ENCODE measurements at regions not wholly inside any gene's neighbourhood (a gene's known extent, or its start where the extent isn't known, plus 50 kb on each side); places are given as distances from the start of the nearest gene placed in this dataset.

DNA sequence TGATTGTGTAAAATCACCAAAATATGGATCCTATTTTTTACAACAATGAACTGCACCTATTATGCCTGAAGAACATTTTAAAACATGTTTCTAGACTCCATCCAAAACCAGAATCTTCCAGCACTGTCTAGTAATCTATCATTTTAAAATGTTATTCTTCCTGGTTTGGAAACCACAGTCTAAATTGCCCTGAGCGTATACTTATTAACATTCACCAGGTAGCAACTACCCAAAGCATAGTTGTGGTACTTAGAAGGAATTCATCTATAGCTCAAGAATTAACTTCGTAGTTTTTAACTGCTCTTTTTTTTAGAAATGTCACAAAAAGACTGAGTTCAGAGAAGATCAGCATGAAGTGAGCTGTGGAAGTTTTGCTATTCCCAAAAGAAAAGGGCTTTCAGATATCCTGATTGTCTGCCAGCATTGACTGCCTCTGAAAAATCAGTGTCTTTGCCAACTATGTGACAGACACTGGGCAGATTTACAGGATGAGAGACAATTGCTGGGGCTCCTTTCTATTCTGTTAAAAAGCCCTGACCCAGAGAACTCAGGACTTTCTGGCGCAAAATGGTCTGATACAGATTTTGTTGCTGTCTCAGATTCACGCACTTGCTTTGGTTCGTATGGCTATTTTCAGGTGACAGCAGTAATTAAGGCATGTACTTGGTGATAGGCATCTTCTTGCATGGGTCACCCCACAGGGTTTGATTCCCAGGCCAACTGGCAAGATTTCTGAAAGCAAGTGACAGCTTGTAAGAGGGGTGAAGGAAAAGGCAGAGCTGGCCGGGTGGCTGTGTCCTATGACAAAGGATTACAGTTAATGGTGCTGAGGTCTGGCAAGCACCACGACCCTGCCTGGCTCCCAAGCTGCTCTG is 152.5 kb upstream of the RAI14 start:
- Mint-ChIP-seq H3K4me1 (peaks cover 11 to 19% (median 16%) of the 10 kb centered on the region in 3 donors), H3K36me3 (no peaks in the 10 kb centered on the region), H3K27ac (no peak overlapping the region), H3K9me3 (peaks cover 0 to 4% (median 2%) of the 10 kb centered on the region in 3 donors), H3K4me3 (no peak overlapping the region), H3K27me3 (no peaks in the 10 kb centered on the region)

DNA sequence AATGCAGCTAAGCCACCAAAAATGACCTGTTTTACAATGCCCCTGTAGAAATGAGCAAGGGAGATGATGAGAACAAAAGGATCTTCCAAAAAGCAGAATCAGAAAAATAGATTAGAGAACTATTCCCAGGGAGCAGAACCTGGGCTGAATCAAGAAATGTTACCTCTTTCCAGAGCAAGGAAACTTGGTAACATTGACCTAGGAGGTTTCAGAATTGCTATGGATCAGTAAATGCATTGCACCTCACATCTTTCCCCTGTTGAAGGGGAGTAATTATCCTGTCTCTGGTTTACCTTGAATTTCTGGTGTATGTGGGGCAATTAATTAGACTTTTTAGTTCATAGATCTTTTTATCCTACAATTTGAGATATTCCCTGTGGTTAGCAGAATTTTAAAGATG is 151.2 kb upstream of the RAI14 start:
- Mint-ChIP-seq H3K36me3 (no peaks in the 10 kb centered on the region), H3K27me3 (no peaks in the 10 kb centered on the region), H3K4me3 (no peak overlapping the region), H3K4me1 (peaks cover 3 to 10% (median 7%) of the 10 kb centered on the region in 3 donors), H3K27ac (no peak overlapping the region), H3K9me3 (peaks cover 0 to 4% (median 2%) of the 10 kb centered on the region in 3 donors)

DNA sequence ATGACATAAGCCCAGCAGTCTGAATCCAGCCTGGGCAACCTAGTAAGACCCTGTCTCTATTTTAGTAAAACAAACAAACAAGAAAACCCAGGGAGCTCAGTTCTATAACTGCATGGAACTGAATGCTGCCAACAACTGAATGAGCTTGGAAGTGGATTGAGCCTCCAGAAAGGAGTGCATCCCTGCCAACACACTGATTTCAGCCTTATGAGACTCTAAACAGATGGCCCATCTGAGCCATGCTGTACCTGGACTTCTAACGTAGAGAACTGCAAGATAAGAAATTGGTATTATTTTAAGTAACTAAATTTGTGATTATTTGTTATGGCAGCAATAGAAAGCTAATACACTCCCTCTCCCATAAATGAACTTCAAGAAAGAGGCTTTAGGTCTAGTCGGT is 150.4 kb upstream of the RAI14 start:
- no peak overlapping the region for H3K4me3 Mint-ChIP-seq
- H3K27ac Mint-ChIP-seq: no peak overlapping the region
- H3K9me3 Mint-ChIP-seq: peaks cover 0 to 4% (median 2%) of the 10 kb centered on the region in 3 donors
- no peaks in the 10 kb centered on the region for H3K36me3 Mint-ChIP-seq
- peaks cover 0 to 4% (median 3%) of the 10 kb centered on the region in 3 donors for H3K4me1 Mint-ChIP-seq
- H3K27me3 Mint-ChIP-seq: no peaks in the 10 kb centered on the region

DNA sequence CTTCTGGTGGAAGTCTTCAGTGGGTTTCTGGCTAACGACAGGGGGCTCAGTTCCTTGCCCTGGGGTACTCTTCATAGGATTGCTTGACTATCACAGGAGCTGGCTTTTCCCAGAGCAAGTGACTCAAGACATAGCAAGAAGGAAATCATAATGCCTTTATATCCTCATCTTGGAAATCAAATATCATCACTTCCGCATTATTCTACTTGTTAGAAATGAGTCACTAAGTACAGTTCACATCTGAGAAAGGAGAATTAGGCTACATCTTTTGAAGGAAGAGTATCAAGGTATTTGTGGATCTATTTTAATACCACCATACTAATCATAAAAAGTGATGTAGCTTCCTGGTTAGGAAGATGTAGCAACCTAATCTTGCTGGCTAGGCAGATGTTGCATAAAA is 148.2 kb upstream of the RAI14 start:
- H3K27me3 Mint-ChIP-seq: no peaks in the 10 kb centered on the region
- no peak overlapping the region for H3K4me3 Mint-ChIP-seq
- H3K9me3 Mint-ChIP-seq: peaks cover 0 to 4% (median 0%) of the 10 kb centered on the region in 3 donors
- H3K27ac Mint-ChIP-seq: no peak overlapping the region
- H3K4me1 Mint-ChIP-seq: no peaks in the 10 kb centered on the region
- no peaks in the 10 kb centered on the region for H3K36me3 Mint-ChIP-seq

DNA sequence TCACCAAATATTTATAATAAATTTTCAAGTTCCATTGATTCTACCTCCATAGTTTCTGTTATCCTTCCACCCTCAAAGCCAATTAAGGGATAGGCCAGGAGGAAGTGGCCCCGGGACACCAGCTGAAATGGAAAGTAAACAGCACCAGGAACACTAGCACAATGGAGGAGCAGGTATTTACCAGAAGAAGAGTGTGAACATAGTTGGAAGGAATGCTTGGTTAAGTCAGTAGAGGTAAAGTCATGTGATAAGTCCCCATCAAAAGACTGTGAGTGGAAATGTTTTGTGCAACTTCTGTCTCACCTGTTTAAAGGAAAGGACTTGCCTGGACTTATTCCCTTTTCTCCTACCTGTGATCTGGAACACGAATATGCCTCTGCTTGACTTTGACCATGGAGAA is 146.7 kb upstream of the RAI14 start:
- Mint-ChIP-seq H3K9me3 (peaks cover 0 to 4% (median 0%) of the 10 kb centered on the region in 3 donors), H3K36me3 (no peaks in the 10 kb centered on the region), H3K27me3 (no peaks in the 10 kb centered on the region), H3K27ac (no peak overlapping the region), H3K4me1 (no peaks in the 10 kb centered on the region), H3K4me3 (no peak overlapping the region)

DNA sequence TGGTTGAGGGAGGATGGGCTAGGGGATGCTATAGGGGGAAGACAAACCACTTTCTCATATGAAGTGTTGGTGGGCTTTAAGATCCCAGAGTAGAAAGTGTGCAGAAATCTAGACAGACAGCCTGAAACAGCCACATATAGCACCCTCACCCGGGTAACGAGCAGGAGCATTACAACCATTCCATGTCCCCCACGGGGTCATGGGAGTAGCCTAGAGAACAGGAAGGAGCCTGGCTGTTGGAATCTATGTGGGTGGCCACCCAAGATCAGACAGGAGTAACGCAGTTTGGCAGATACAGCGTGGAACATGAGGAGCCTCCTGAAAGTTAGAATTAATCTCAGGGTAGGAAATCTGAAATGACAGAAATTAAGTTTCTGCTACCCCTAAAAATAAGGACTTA is 146.1 kb upstream of the RAI14 start:
- Mint-ChIP-seq H3K27me3 (no peaks in the 10 kb centered on the region), H3K4me3 (no peak overlapping the region), H3K36me3 (no peaks in the 10 kb centered on the region), H3K9me3 (peaks cover 0 to 4% (median 0%) of the 10 kb centered on the region in 3 donors), H3K4me1 (no peaks in the 10 kb centered on the region), H3K27ac (no peak overlapping the region)

DNA sequence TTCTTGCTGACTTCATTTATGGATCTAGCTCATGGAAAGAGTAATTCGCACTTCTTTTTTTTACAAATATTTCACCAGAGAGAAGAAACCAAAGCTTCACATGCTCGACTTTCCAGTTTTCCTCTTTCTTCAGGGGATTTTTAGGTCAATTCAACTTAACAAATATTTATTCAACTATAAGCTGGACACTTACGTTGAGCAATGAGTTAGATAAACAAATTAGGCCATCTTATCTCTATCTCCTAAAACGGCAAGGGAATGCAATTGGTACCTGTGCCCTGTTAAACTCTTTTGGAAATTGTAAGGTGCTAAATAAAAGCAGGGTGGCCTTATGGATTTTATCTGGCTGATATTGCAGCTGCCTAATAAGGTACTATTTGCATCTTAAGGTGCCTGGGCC is 145.1 kb upstream of the RAI14 start:
- no peaks in the 10 kb centered on the region for H3K4me1 Mint-ChIP-seq
- no peaks in the 10 kb centered on the region for H3K27me3 Mint-ChIP-seq
- H3K4me3 Mint-ChIP-seq: no peak overlapping the region
- H3K9me3 Mint-ChIP-seq: peaks cover 0 to 3% (median 0%) of the 10 kb centered on the region in 3 donors
- no peak overlapping the region for H3K27ac Mint-ChIP-seq
- no peaks in the 10 kb centered on the region for H3K36me3 Mint-ChIP-seq

DNA sequence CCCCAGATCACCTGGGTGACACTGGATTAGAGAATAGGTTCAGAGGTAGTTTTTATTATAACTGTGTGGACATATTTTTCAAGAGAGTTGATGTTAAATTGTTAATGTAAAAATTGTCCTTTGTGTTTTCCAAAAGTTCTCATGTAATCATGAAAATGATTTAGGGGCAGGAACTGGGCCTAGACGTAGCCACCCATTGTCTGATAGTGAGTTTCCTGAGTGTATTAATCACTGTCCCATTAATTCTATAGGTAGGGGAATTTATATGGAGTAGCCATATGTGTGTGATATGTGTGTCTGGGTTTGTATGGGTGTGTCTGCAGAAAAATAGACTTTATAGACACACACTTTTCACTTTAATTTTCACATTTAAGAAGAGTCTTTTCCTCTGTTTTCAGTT is 144.6 kb upstream of the RAI14 start:
- H3K27me3 Mint-ChIP-seq: peaks cover under 1% of the 10 kb centered on the region
- no peak overlapping the region for H3K4me3 Mint-ChIP-seq
- no peak overlapping the region for H3K27ac Mint-ChIP-seq
- no peaks in the 10 kb centered on the region for H3K4me1 Mint-ChIP-seq
- H3K9me3 Mint-ChIP-seq: no peaks in the 10 kb centered on the region
- no peaks in the 10 kb centered on the region for H3K36me3 Mint-ChIP-seq

DNA sequence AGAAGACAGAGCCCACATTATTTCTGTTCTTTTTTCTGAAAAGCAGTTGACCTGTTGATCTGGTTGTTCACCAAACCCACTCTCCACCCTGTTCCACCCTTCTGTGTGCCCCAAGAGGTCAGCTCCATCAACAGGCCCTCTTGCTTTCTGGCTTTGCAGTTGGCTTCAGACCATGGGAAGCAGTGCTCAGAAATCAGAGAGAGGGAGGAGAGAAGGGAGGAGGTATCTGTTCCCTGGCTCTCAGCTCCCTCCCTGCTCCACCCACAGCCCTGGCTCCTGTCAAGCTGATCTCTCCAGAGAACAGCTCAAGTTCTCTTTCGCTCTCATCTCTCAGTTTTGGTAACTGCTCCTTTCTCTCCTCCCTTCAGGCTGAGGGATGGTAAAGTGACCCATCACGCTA is 144.2 kb upstream of the RAI14 start:
- H3K9me3 Mint-ChIP-seq: no peaks in the 10 kb centered on the region
- H3K4me1 Mint-ChIP-seq: no peaks in the 10 kb centered on the region
- no peaks in the 10 kb centered on the region for H3K36me3 Mint-ChIP-seq
- H3K27me3 Mint-ChIP-seq: peaks cover 4% of the 10 kb centered on the region
- H3K27ac Mint-ChIP-seq: no peak overlapping the region
- H3K4me3 Mint-ChIP-seq: no peak overlapping the region

DNA sequence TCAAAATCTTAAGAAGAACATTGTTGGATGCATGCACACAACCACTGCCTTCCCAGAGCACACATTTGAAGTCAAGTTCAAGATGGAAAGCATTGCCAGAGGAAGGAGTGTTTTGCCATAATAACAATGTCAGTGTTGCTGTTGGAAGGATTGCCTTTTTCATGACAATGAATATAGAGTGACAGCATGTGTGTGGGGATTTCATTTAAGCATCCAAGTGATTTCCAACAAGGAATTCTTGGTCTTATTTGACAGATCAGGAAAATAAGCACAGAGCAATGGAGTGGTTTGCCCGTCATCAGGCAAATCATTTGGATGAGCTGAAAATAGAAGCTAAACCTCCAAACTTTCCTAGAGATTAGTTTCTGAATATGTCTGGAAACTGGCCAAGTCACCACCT is 140.0 kb upstream of the RAI14 start:
- no peak overlapping the region for H3K27ac Mint-ChIP-seq
- H3K9me3 Mint-ChIP-seq: no peaks in the 10 kb centered on the region
- H3K27me3 Mint-ChIP-seq: peaks cover 5% of the 10 kb centered on the region
- no peaks in the 10 kb centered on the region for H3K36me3 Mint-ChIP-seq
- no peaks in the 10 kb centered on the region for H3K4me1 Mint-ChIP-seq
- no peak overlapping the region for H3K4me3 Mint-ChIP-seq

DNA sequence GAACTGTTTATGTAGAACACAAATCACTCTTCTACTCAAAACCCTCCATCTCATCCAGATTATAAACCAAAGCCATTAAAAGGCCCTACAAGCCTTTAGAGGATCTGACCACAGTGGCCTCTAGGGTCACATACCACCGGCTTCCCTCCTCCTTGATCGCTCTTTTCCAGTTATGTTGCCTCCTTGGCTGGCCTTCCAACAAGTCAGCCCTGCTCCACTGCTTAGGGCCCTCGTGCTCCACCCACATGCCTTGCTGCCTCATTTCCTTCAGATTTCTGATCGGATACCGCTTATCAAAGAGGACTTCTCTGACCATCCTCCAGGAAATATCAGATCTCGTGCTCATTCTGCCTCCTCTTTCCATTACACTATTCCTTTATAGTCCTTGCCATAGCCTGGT is 139.4 kb upstream of the RAI14 start:
- H3K9me3 Mint-ChIP-seq: no peaks in the 10 kb centered on the region
- H3K4me3 Mint-ChIP-seq: peak overlapping the region in 1 of 4 donors; percentile 39
- no peaks in the 10 kb centered on the region for H3K4me1 Mint-ChIP-seq
- H3K36me3 Mint-ChIP-seq: no peaks in the 10 kb centered on the region
- no peak overlapping the region for H3K27ac Mint-ChIP-seq
- H3K27me3 Mint-ChIP-seq: peaks cover 5% of the 10 kb centered on the region

DNA sequence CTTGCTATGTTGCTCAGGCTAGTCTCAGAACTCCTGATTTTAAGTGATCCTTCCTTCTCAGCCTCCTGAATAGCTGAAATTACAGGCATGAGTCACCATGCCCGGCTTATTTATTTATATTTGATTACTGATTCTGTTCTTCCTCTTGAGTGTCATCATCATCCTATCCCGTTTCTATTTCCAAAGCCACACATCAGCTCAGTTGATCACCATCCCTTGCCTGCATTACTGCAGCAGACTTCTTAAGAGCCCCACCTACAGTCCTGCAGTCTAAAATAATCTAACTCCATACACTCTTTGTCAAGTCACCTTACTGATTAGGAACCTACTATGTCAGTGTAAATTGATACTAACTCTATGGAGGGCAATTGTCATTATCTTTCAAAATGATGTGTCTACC is 138.9 kb upstream of the RAI14 start:
- no peak overlapping the region for H3K4me3 Mint-ChIP-seq
- no peaks in the 10 kb centered on the region for H3K4me1 Mint-ChIP-seq
- no peaks in the 10 kb centered on the region for H3K9me3 Mint-ChIP-seq
- H3K36me3 Mint-ChIP-seq: no peaks in the 10 kb centered on the region
- peaks cover 5% of the 10 kb centered on the region for H3K27me3 Mint-ChIP-seq
- no peak overlapping the region for H3K27ac Mint-ChIP-seq

DNA sequence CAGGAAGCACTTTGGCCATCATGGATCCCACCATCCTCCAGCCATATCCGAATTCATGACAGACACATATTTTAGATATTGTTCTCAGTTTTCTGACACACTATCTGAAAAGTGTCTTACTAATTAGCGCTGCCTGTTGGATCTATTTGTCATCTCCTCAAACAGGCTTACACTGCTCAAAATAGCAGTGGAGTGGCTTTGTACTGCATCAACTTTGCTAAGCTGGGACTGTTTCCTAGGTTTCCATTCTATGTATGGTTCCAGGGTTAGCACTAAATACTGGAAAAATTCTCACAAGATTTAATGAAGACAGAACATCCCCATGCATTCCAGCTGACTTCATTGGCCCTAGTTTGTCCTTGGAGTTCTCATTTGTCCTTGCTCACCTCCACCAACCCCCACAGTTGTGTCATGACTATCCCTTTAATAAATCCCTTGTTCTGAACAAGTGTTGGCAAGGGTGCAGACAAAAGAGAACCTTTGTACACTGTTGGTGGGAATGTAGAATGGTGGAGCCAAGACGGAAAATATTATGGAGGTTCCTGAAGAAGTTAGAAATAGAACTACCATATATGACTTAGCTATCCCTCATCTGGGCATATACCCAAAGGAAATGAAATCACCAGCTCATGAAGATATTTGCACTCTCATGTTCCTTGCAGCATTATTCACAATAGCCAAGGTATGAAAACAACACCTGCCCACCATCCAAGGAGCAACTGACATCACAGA is 136.5 kb upstream of the RAI14 start:
- Mint-ChIP-seq H3K27ac (no peak overlapping the region), H3K9me3 (no peaks in the 10 kb centered on the region), H3K4me3 (no peak overlapping the region)

DNA sequence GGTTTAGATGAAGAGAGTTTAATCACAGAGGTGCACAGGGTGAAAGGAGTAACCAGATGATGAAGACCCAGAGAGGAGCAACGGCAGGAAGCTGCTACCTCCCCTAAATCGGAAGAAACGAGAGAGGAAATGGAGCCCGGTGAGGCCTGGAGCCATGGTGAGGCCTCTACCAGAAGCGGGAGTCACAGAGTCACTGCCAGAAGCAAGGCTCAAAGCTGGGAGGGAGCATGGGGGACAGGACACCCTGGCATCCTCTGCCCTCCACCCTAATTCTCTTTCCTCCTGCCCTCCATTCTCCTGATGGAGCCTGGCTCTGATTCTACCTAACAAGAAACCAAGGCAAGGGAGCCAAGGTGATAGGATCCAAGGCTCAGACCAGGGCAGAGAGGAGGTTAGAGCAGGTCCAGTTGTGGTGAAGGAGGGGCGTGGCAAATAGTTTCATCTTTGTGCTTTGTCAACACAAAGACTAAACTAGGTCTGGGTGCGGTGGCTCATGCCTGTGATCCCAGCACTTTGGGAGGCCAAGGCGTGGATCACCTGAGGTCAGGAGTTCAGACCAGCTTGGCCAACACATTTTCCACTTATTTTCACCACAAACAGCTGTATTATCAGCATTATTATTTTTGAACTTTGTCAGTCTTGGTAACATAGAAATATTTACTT is 134.4 kb upstream of the RAI14 start:
- Mint-ChIP-seq H3K36me3 (no peaks in the 10 kb centered on the region), H3K27me3 (peaks cover 2% of the 10 kb centered on the region), H3K27ac (no peak overlapping the region)

More for the DNA sequence above, 136.5 kb upstream of the RAI14 start:
- Mint-ChIP-seq H3K27me3 (peaks cover 5% of the 10 kb centered on the region), H3K4me1 (peaks cover 0 to 2% (median 0%) of the 10 kb centered on the region in 3 donors), H3K36me3 (no peaks in the 10 kb centered on the region)

More for the DNA sequence above, 134.4 kb upstream of the RAI14 start:
- H3K4me3 Mint-ChIP-seq: no peak overlapping the region
- H3K9me3 Mint-ChIP-seq: no peaks in the 10 kb centered on the region
- peaks cover 0 to 2% (median 0%) of the 10 kb centered on the region in 3 donors for H3K4me1 Mint-ChIP-seq
